HUES64 (cell line): ENCODE measurements at regions not wholly inside any gene's neighbourhood (a gene's known extent, or its start where the extent isn't known, plus 50 kb on each side); places are given as distances from the start of the nearest gene placed in this dataset.
"Not testable (repeated sequence)": the region's sequence is repeated elsewhere in the genome, so short reads cannot be mapped to it uniquely, and the experiment has no call there.

Experiments used
- H3K27ac ChIP-seq: 2 replicates; pipeline ENCODE4 v1.7.0; 2013; ENCODE audit warnings: low read depth, low read length, inconsistent platforms
- H3K27me3 ChIP-seq: 2 replicates; pipeline ENCODE4 v1.6.1; 2013; ENCODE audit warnings: mild to moderate bottlenecking, low read length; ENCODE audit not compliant: insufficient read depth
- H3K36me3 ChIP-seq: 2 replicates; pipeline ENCODE4 v1.6.1; 2013; ENCODE audit warnings: mild to moderate bottlenecking, low read length; ENCODE audit not compliant: insufficient read depth
- H3K4me1 ChIP-seq: 2 replicates; pipeline ENCODE4 v1.6.1; 2013; ENCODE audit warnings: mild to moderate bottlenecking, low read length, moderate library complexity; ENCODE audit not compliant: insufficient read depth
- H3K4me3 ChIP-seq: 2 replicates; pipeline ENCODE4 v1.5.1; 2013; ENCODE audit warnings: mild to moderate bottlenecking, low read length, moderate library complexity
- H3K9ac ChIP-seq: 2 replicates; pipeline ENCODE4 v1.6.1; 2013; ENCODE audit warnings: mild to moderate bottlenecking, low read depth, low read length
- H3K9me3 ChIP-seq: 2 replicates; pipeline ENCODE4 v1.6.1; 2013; ENCODE audit warnings: low read depth, low read length; ENCODE audit not compliant: insufficient read depth
- WGBS: fragments of 150-250, 120-280 bp; methylation state at CpG from one replicate; pipeline ENCODE4 v1.1.7; 2013; ENCODE audit warnings: missing lambda C conversion rate; 5-methylcytosine and 5-hydroxymethylcytosine counted together

GRCh38 chr5:2533848-2534247 is 217.6 kb downstream of the IRX2 start:
- 74% methylated on average over 2 of the region's 2 CpGs for WGBS
- not testable (repeated sequence) for H3K4me3 ChIP-seq, H3K27me3 ChIP-seq, H3K9ac ChIP-seq, H3K27ac ChIP-seq, H3K36me3 ChIP-seq
- Histone ChIP-seq H3K4me1 (peaks cover 22% of the 10 kb centered on the region), H3K9me3 (peaks cover 16% of the 10 kb centered on the region; the same call in 1 of the 2 replicates)

GRCh38 chr5:2532809-2533208 is 218.7 kb downstream of the IRX2 start:
- no peak overlapping the region for H3K27ac ChIP-seq
- WGBS: 87% methylated on average over 5 of the region's 5 CpGs
- peaks cover 13% of the 10 kb centered on the region for H3K4me1 ChIP-seq
- H3K9me3 ChIP-seq: peaks cover 16% of the 10 kb centered on the region; the same call in 1 of the 2 replicates
- H3K36me3 ChIP-seq: no peaks in the 10 kb centered on the region
- no peak overlapping the region for H3K9ac ChIP-seq
- no peaks in the 10 kb centered on the region for H3K27me3 ChIP-seq
- no peak overlapping the region for H3K4me3 ChIP-seq

GRCh38 chr5:2531318-2531717 is 220.2 kb downstream of the IRX2 start:
- peaks cover 16% of the 10 kb centered on the region; the same call in 1 of the 2 replicates for H3K9me3 ChIP-seq
- no peak overlapping the region for H3K4me3 ChIP-seq
- H3K36me3 ChIP-seq: no peaks in the 10 kb centered on the region
- H3K27me3 ChIP-seq: no peaks in the 10 kb centered on the region
- no peak overlapping the region for H3K9ac ChIP-seq
- H3K4me1 ChIP-seq: no peaks in the 10 kb centered on the region; the same call in 1 of the 2 replicates
- WGBS: 91% methylated on average over 2 of the region's 2 CpGs
- no peak overlapping the region for H3K27ac ChIP-seq

- Histone ChIP-seq H3K36me3 (no peaks in the 10 kb centered on the region), H3K27me3 (no peaks in the 10 kb centered on the region), H3K27ac (no peak overlapping the region), H3K9ac (no peak overlapping the region), H3K4me3 (no peak overlapping the region), H3K9me3 (peaks cover 16% of the 10 kb centered on the region; the same call in 1 of the 2 replicates), H3K4me1 (no peaks in the 10 kb centered on the region; the same call in 1 of the 2 replicates)
- WGBS: 83% methylated on average over 12 of the region's 12 CpGs
These were observed 220.9 kb downstream of the IRX2 start for GRCh38 chr5:2530609-2531008.

- Histone ChIP-seq H3K27ac (no peak overlapping the region), H3K27me3 (no peaks in the 10 kb centered on the region), H3K9me3 (peaks cover 11% of the 10 kb centered on the region; the same call in 1 of the 2 replicates), H3K4me1 (no peaks in the 10 kb centered on the region; the same call in 1 of the 2 replicates), H3K4me3 (no peak overlapping the region), H3K36me3 (no peaks in the 10 kb centered on the region), H3K9ac (no peak overlapping the region)
- 92% methylated on average over 13 of the region's 13 CpGs for WGBS
These were observed 221.9 kb downstream of the IRX2 start for GRCh38 chr5:2529371-2530092.

GRCh38 chr5:2525351-2525750 is 226.1 kb downstream of the IRX2 start:
- Histone ChIP-seq H3K9ac (no peak overlapping the region), H3K9me3 (no peaks in the 10 kb centered on the region), H3K4me3 (no peak overlapping the region), H3K36me3 (no peaks in the 10 kb centered on the region), H3K27ac (no peak overlapping the region), H3K27me3 (no peaks in the 10 kb centered on the region), H3K4me1 (no peaks in the 10 kb centered on the region)
- WGBS: 96% methylated on average over 4 of the region's 4 CpGs

GRCh38 chr5:2524620-2525019 is 226.9 kb downstream of the IRX2 start:
- Histone ChIP-seq H3K9me3 (no peaks in the 10 kb centered on the region), H3K27ac (no peak overlapping the region), H3K36me3 (no peaks in the 10 kb centered on the region), H3K4me3 (no peak overlapping the region), H3K4me1 (no peaks in the 10 kb centered on the region), H3K9ac (no peak overlapping the region), H3K27me3 (no peaks in the 10 kb centered on the region)
- 95% methylated on average over 13 of the region's 13 CpGs for WGBS

GRCh38 chr5:2523180-2523579 is 228.3 kb downstream of the IRX2 start:
- no peaks in the 10 kb centered on the region for H3K9me3 ChIP-seq
- H3K36me3 ChIP-seq: no peaks in the 10 kb centered on the region
- WGBS: 95% methylated on average over 12 of the region's 12 CpGs
- no peak overlapping the region for H3K4me3 ChIP-seq
- H3K9ac ChIP-seq: no peak overlapping the region
- no peak overlapping the region for H3K27ac ChIP-seq
- H3K27me3 ChIP-seq: no peaks in the 10 kb centered on the region
- no peaks in the 10 kb centered on the region for H3K4me1 ChIP-seq

- WGBS: 91% methylated on average over 7 of the region's 11 CpGs
- Histone ChIP-seq H3K27me3 (no peaks in the 10 kb centered on the region), H3K4me1 (no peaks in the 10 kb centered on the region), H3K36me3 (no peaks in the 10 kb centered on the region), H3K4me3 (no peak overlapping the region), H3K9ac (no peak overlapping the region), H3K27ac (no peak overlapping the region), H3K9me3 (no peaks in the 10 kb centered on the region)
These were observed 229.1 kb downstream of the IRX2 start for GRCh38 chr5:2522372-2522771.

- Histone ChIP-seq H3K27me3 (no peaks in the 10 kb centered on the region), H3K9me3 (no peaks in the 10 kb centered on the region), H3K27ac (no peak overlapping the region), H3K4me3 (no peak overlapping the region), H3K4me1 (no peaks in the 10 kb centered on the region), H3K36me3 (no peaks in the 10 kb centered on the region), H3K9ac (no peak overlapping the region)
- 96% methylated on average over 9 of the region's 9 CpGs for WGBS
These were observed 232.3 kb downstream of the IRX2 start for GRCh38 chr5:2519153-2519552.

- H3K27me3 ChIP-seq: no peaks in the 10 kb centered on the region
- H3K9me3 ChIP-seq: no peaks in the 10 kb centered on the region
- no peaks in the 10 kb centered on the region for H3K4me1 ChIP-seq
- WGBS: 94% methylated on average over 10 of the region's 10 CpGs
- no peak overlapping the region for H3K9ac ChIP-seq
- no peaks in the 10 kb centered on the region for H3K36me3 ChIP-seq
- H3K4me3 ChIP-seq: no peak overlapping the region
- H3K27ac ChIP-seq: no peak overlapping the region
These were observed 234.0 kb downstream of the IRX2 start for GRCh38 chr5:2517451-2517850.
